ENCODE measurements at regions not wholly inside any gene's neighbourhood (a gene's known extent, or its start where the extent isn't known, plus 50 kb on each side); places are given as distances from the start of the nearest gene placed in this dataset.

DNA sequence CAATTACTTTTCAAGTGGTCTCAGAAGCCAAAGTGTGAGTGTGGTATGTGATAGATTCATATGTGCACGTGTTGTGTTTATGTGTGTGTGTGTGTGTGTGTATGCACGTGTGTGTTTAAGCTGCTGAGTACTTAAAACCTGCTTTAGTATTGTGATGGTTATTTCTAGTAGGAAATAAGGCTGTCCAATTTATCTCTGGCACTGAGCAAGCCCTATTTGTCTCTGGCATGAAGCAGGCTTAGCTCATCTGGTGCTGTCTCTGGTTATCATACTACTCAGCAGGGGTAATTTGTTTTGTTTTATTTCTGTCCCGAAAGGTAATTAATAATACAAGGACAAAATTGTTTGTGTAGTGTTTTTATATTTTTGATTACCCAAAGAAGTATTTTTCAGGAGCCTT is 333.7 kb downstream of the FAT3 start:
- TF ChIP-seq, protein P1, sequence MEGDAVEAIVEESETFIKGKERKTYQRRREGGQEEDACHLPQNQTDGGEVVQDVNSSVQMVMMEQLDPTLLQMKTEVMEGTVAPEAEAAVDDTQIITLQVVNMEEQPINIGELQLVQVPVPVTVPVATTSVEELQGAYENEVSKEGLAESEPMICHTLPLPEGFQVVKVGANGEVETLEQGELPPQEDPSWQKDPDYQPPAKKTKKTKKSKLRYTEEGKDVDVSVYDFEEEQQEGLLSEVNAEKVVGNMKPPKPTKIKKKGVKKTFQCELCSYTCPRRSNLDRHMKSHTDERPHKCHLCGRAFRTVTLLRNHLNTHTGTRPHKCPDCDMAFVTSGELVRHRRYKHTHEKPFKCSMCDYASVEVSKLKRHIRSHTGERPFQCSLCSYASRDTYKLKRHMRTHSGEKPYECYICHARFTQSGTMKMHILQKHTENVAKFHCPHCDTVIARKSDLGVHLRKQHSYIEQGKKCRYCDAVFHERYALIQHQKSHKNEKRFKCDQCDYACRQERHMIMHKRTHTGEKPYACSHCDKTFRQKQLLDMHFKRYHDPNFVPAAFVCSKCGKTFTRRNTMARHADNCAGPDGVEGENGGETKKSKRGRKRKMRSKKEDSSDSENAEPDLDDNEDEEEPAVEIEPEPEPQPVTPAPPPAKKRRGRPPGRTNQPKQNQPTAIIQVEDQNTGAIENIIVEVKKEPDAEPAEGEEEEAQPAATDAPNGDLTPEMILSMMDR (IDR thresholded peaks at IDR 0.05; ENCODE audit: low read depth, low read length, missing control alignments): no peak
- H3K4me3 ChIP-seq (ENCODE audit: low read depth, low read length): no peak overlapping the region
- no peak for DNase-seq (ENCODE audit: low read depth)

DNA sequence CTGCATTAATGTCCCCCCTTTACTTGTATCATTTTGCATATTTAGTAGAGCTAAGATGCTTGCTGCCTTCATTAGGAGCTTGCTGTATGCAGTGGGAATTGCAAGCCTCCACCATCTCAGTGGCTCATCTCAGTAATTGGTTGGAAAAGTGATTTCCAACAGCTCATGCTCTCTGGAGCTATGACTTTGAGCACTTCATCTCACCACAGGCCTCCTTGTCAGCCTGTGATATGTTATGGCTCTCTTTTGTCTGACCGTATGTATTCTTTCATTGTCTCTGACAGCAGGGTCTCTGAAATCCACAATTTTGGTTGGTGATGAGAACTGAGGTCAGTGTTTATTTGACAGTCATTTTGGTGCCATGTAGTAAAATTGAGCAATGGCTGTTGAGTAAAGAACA is 345.1 kb downstream of the FAT3 start:
- DNase-seq (ENCODE audit: low read depth): no peak
- H3K4me3 ChIP-seq (ENCODE audit: low read depth, low read length): no peak overlapping the region
- TF ChIP-seq, protein P1 (IDR thresholded peaks at IDR 0.05; ENCODE audit: low read depth, low read length, missing control alignments): no peak

DNA sequence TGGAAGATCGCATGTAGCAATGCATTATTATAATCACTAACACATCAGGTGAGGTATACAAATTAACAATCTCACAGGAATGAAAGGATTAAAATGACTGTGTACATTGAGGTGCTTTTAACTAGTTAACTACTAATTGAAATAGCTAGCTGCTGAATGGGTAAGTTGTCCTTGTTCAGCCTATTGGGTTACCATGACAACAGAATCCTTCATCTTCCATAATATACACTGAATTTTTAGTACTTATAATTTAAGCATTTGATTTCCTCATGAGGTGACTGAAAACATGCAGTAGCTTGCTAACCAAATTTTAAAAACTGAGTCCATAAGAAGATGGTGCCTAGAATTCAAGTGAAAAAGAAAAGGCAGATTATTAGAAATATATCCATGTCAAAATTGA is 347.9 kb downstream of the FAT3 start:
- no peak for DNase-seq (ENCODE audit: low read depth)
- no peak overlapping the region for H3K4me3 ChIP-seq (ENCODE audit: low read depth, low read length)
- TF ChIP-seq, protein P1 (IDR thresholded peaks at IDR 0.05; ENCODE audit: low read depth, low read length, missing control alignments): no peak

- TF ChIP-seq, protein P1 (IDR thresholded peaks at IDR 0.05; ENCODE audit: low read depth, low read length, missing control alignments): no peak
Measured at GRCh38 chr11:92576315-92576714, 351.7 kb downstream of the FAT3 start.

GRCh38 chr11:92580908-92581307 is 356.3 kb downstream of the FAT3 start:
- TF ChIP-seq, protein P1 (IDR thresholded peaks at IDR 0.05; ENCODE audit: low read depth, low read length, missing control alignments): no peak

More at GRCh38 chr11:92576315-92576714, 351.7 kb downstream of the FAT3 start:
- H3K4me3 ChIP-seq (ENCODE audit: low read depth, low read length): no peak overlapping the region
- DNase-seq (ENCODE audit: low read depth): no peak

GRCh38 chr11:92588393-92588792 is 363.8 kb downstream of the FAT3 start:
- TF ChIP-seq, protein P1 (IDR thresholded peaks at IDR 0.05; ENCODE audit: low read depth, low read length, missing control alignments): no peak
- H3K4me3 ChIP-seq (ENCODE audit: low read depth, low read length): no peak overlapping the region

More at GRCh38 chr11:92580908-92581307, 356.3 kb downstream of the FAT3 start:
- no peak for DNase-seq (ENCODE audit: low read depth)
- no peak overlapping the region for H3K4me3 ChIP-seq (ENCODE audit: low read depth, low read length)

DNA sequence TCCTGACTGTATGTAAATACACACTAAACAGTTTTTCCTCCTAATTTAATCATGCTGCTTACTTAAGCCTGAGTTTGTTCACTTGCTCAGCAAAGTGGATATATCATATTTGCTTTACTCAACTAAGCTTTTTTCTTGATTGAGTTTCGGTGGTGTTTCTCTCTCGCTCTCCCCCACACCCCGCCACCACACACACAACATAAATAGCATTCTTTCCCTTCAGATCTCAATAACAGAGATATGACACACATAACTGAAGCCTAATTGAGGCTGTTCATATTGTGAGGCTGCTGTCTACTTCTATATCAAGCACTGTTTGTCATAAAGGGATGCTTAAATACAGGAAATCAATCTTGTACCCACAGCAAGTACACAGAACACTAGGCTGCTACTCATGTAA is 364.9 kb downstream of the FAT3 start:
- no peak for DNase-seq (ENCODE audit: low read depth)
- TF ChIP-seq, protein P1 (IDR thresholded peaks at IDR 0.05; ENCODE audit: low read depth, low read length, missing control alignments): no peak
- no peak overlapping the region for H3K4me3 ChIP-seq (ENCODE audit: low read depth, low read length)

More at GRCh38 chr11:92588393-92588792, 363.8 kb downstream of the FAT3 start:
- no peak for DNase-seq (ENCODE audit: low read depth)

Data from GM12864 (cell line).